ENCODE measurements at regions not wholly inside any gene's neighbourhood (a gene's known extent, or its start where the extent isn't known, plus 50 kb on each side); places are given as distances from the start of the nearest gene placed in this dataset.
"Not testable (repeated sequence)": the region's sequence is repeated elsewhere in the genome, so short reads cannot be mapped to it uniquely, and the experiment has no call there.

DNA sequence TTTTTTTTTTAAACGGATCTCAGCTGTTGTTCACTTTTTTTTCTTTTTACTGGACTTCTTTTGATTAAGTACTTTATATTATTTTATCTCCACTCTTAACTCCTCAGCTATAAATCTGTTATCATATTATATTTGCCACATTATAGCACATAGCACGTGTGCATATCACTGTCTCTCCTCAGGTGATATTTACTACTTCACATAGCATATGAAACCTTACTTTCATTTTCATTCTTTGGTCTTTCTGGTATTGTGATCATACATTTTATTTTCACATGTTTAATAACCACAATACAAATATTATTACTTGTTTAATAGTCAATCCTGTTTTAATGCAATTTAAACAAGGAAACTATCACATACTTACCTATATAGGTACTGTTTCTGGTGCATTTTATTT lies 993.1 kb upstream of the TMEFF2 start:
- Histone ChIP-seq H3K4me1 (no peaks in the 10 kb centered on the region), H3K27me3 (no peaks in the 10 kb centered on the region), H3K27ac (no peak overlapping the region), H3K4me3 (replicated peaks in 1 of 3) (no peak overlapping the region), H3K36me3 (no peaks in the 10 kb centered on the region), H3K9me3 (no peaks in the 10 kb centered on the region)
- no peak for TF ChIP-seq POLR2A (IDR thresholded peaks at IDR 0.05)
- TF ChIP-seq, protein P1, sequence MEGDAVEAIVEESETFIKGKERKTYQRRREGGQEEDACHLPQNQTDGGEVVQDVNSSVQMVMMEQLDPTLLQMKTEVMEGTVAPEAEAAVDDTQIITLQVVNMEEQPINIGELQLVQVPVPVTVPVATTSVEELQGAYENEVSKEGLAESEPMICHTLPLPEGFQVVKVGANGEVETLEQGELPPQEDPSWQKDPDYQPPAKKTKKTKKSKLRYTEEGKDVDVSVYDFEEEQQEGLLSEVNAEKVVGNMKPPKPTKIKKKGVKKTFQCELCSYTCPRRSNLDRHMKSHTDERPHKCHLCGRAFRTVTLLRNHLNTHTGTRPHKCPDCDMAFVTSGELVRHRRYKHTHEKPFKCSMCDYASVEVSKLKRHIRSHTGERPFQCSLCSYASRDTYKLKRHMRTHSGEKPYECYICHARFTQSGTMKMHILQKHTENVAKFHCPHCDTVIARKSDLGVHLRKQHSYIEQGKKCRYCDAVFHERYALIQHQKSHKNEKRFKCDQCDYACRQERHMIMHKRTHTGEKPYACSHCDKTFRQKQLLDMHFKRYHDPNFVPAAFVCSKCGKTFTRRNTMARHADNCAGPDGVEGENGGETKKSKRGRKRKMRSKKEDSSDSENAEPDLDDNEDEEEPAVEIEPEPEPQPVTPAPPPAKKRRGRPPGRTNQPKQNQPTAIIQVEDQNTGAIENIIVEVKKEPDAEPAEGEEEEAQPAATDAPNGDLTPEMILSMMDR (IDR thresholded peaks at IDR 0.05), result no peak
- no peak for DNase-seq
- intact Hi-C loops (cut with DNase I), result no loop called here
- 58 to 68% methylated on average over 2 of the region's 2 CpGs for WGBS, 2 donors

DNA sequence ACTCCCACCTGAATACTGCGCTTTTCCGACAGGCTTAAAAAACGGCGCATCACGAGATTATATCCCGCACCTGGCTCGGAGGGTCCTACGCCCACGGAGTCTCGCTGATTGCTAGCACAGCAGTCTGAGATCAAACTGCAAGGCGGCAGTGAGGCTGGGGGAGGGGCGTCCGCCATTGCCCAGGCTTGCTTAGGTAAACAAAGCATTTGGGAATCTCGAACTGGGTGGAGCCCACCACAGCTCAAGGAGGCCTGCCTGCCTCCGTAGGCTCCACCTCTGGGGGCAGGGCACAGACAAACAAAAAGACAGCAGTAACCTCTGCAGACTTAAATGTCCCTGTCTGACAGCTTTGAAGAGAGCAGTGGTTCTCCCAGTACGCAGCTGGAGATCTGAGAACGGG lies 976.2 kb upstream of the TMEFF2 start:
- DNase-seq, result peak in 1 of 2 donors; percentile 2
- H3K4me3 ChIP-seq (replicated peaks in 1 of 3); H3K27me3 ChIP-seq; H3K36me3 ChIP-seq; H3K9me3 ChIP-seq; intact Hi-C loops (cut with DNase I); H3K27ac ChIP-seq; H3K4me1 ChIP-seq: not testable (repeated sequence)
- 91 to 93% methylated on average over 8 to 14 of the region's 17 CpGs for WGBS, 2 donors

DNA sequence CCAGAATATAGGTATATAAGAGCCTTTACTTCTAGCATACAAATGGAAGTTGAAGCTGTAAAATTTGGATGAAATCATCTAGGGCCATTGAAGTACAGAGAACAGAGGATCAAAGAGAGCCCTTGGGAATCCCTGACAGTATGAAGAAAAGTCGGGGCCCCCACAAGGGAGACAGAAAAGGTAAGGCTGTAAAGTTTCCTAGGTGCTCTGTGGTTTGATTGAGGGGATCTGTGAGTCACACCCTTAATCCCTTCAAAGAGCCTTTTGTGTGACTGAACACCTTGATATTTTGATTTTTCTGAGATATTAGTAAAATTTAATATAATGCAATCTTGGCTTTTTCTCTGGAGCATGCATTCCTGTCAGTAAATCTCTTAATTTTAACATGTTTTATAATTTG lies 961.7 kb upstream of the TMEFF2 start:
- Histone ChIP-seq H3K4me3 (replicated peaks in 1 of 3) (no peak overlapping the region), H3K36me3 (no peaks in the 10 kb centered on the region), H3K9me3 (no peaks in the 10 kb centered on the region), H3K27me3 (no peaks in the 10 kb centered on the region), H3K4me1 (no peaks in the 10 kb centered on the region), H3K27ac (no peak overlapping the region)
- TF ChIP-seq, protein P1 (IDR thresholded peaks at IDR 0.05), result no peak
- no peak for TF ChIP-seq POLR2A (IDR thresholded peaks at IDR 0.05)
- intact Hi-C loops (cut with DNase I), result no loop called here
- no peak for DNase-seq
- WGBS, 2 donors, result 70 to 71% methylated on average over 1 of the region's 1 CpG

DNA sequence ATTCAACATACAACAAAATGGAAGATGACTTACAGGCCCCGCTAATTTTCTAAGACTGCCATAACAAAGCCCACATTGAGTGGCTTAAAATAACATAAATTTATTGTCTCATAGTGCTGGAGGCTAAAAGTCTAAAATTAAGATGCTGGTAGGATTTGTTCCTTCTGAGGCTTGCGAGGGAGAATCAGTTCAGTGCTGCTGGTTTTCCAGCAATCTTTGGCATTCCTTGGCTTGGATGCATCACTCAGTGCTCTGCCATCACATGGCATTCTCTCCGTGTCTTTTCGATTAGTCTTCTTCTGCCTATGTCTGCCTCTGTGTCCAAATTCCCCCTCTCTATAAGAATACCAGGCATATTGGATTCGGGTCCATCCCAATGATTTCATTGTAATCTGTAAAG lies 959.3 kb upstream of the TMEFF2 start:
- Histone ChIP-seq H3K27ac (no peak overlapping the region), H3K9me3 (no peaks in the 10 kb centered on the region), H3K4me1 (no peaks in the 10 kb centered on the region), H3K4me3 (replicated peaks in 1 of 3) (no peak overlapping the region), H3K27me3 (no peaks in the 10 kb centered on the region), H3K36me3 (no peaks in the 10 kb centered on the region)
- no peak for TF ChIP-seq POLR2A (IDR thresholded peaks at IDR 0.05)
- TF ChIP-seq, protein P1 (IDR thresholded peaks at IDR 0.05), result no peak
- intact Hi-C loops (cut with DNase I), result no loop called here
- WGBS, 2 donors, result 91 to 93% methylated on average over 5 of the region's 5 CpGs
- DNase-seq, result no peak

DNA sequence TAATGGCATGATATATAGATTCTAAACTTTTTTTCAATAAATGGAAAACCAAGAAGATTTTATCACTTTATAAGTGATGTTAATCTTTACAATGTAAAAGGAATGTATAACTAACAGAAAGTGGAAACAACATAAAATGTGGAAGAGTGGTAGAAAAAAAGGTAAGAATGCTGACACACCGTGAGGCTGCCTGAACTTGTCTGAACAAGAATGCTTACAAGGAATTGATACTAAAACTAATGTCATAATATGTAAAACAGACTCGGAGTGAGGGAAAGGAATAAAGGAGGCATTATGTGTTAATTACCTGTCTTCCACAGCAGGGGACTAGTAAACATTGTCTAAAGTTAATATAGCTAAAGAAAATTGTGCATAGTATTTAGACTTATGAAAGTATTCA lies 958.8 kb upstream of the TMEFF2 start:
- Histone ChIP-seq H3K36me3 (no peaks in the 10 kb centered on the region), H3K27ac (no peak overlapping the region), H3K9me3 (no peaks in the 10 kb centered on the region), H3K4me3 (replicated peaks in 1 of 3) (no peak overlapping the region), H3K27me3 (no peaks in the 10 kb centered on the region), H3K4me1 (no peaks in the 10 kb centered on the region)
- no peak for TF ChIP-seq POLR2A (IDR thresholded peaks at IDR 0.05)
- TF ChIP-seq, protein P1 (IDR thresholded peaks at IDR 0.05), result no peak
- intact Hi-C loops (cut with DNase I), result no loop called here
- WGBS, 2 donors, result 77 to 87% methylated on average over 2 of the region's 2 CpGs
- no peak for DNase-seq

DNA sequence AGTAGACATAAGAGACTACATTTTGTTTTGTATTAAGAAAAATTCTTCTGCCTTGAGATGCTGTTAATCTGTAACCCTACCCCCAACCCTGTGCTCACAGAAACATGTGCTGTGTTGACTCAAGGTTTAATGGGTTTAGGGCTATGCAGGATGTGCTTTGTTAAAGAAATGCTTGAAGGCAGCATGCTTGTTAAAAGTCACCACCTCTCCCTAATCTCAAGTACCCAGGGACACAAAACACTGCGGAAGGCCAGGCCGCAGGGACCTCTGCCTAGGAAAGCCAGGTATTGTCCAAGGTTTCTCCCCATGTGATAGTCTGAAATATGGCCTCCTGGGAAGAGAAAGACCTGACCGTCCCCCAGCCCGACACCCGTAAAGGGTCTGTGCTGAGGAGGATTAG lies 947.7 kb upstream of the TMEFF2 start:
- 25 to 45% methylated on average over 5 of the region's 5 CpGs for WGBS, 2 donors
- H3K27me3 ChIP-seq; H3K27ac ChIP-seq; H3K4me3 ChIP-seq (replicated peaks in 1 of 3); H3K36me3 ChIP-seq; H3K9me3 ChIP-seq; H3K4me1 ChIP-seq; intact Hi-C loops (cut with DNase I): not testable (repeated sequence)
- DNase-seq, result peak; percentile 3 to 12
